ENCODE measurements at regions not wholly inside any gene's neighbourhood (a gene's known extent, or its start where the extent isn't known, plus 50 kb on each side); places are given as distances from the start of the nearest gene placed in this dataset.

- no peak overlapping the region for H3K4me3 ChIP-seq (ENCODE audit: low read depth, low read length)
- no peak for TF ChIP-seq CTCF (IDR thresholded peaks at IDR 0.05; ENCODE audit: low read depth, low read length)
These were observed 272.3 kb upstream of the ARRDC4 start for GRCh38 chr15:97688177-97688576.

- H3K4me3 ChIP-seq (ENCODE audit: low read depth, low read length) = no peak overlapping the region
- TF ChIP-seq CTCF (IDR thresholded peaks at IDR 0.05; ENCODE audit: low read depth, low read length) = no peak
These were observed 271.6 kb upstream of the ARRDC4 start for GRCh38 chr15:97688886-97689285.

- TF ChIP-seq CTCF (IDR thresholded peaks at IDR 0.05; ENCODE audit: low read depth, low read length) = no peak
These were observed 269.4 kb upstream of the ARRDC4 start for GRCh38 chr15:97691078-97691477.

GRCh38 chr15:97691799-97692198, 268.7 kb upstream of the ARRDC4 start:
- TF ChIP-seq CTCF (IDR thresholded peaks at IDR 0.05; ENCODE audit: low read depth, low read length) = no peak
- H3K4me3 ChIP-seq (ENCODE audit: low read depth, low read length) = no peak overlapping the region

More at GRCh38 chr15:97691078-97691477, 269.4 kb upstream of the ARRDC4 start:
- no peak overlapping the region for H3K4me3 ChIP-seq (ENCODE audit: low read depth, low read length)

GRCh38 chr15:97692301-97693015, 268.0 kb upstream of the ARRDC4 start:
- TF ChIP-seq CTCF (IDR thresholded peaks at IDR 0.05; ENCODE audit: low read depth, low read length) = no peak
- H3K4me3 ChIP-seq (ENCODE audit: low read depth, low read length) = no peak overlapping the region

- no peak overlapping the region for H3K4me3 ChIP-seq (ENCODE audit: low read depth, low read length)
- no peak for TF ChIP-seq CTCF (IDR thresholded peaks at IDR 0.05; ENCODE audit: low read depth, low read length)
These were observed 266.0 kb upstream of the ARRDC4 start for GRCh38 chr15:97694456-97694855.

GRCh38 chr15:97703400-97703799, 257.1 kb upstream of the ARRDC4 start:
- no peak overlapping the region for H3K4me3 ChIP-seq (ENCODE audit: low read depth, low read length)
- TF ChIP-seq CTCF (IDR thresholded peaks at IDR 0.05; ENCODE audit: low read depth, low read length) = no peak

All from WI38 (cell line).